Omental fat pad (tissue), 3 donors: ENCODE measurements at regions not wholly inside any gene's neighbourhood (a gene's known extent, or its start where the extent isn't known, plus 50 kb on each side); places are given as distances from the start of the nearest gene placed in this dataset.

Source experiments
- ATAC-seq: fragments of 150-250 bp; one replicate; pipeline ENCODE4 v1.9.1; 2016; ENCODE audit warnings: mild to moderate bottlenecking, moderate library complexity; ENCODE audit not compliant: low FRiP score
- DNase-seq: peaks from one replicate; pipeline ENCODE4 v3.0.0-alpha.2; 2019; ENCODE audit warnings: low spot score
- CTCF ChIP-seq, 3 donors: fragments of 450-650 bp; IDR thresholded peaks; one replicate each; pipeline ENCODE4 v1.5.1; 2016 to 2017; ENCODE audit warnings: antibody characterized with exemption in 3 of 3, mild to moderate bottlenecking in 3 of 3, moderate library complexity in 2 of 3

- ATAC-seq (no peak), DNase-seq (no peak)
- TF ChIP-seq CTCF (IDR thresholded peaks at IDR 0.05): no peak
Measured at GRCh38 chr2:117693154-117693553, 121.3 kb upstream of the DDX18 start.

- no peak for TF ChIP-seq CTCF (IDR thresholded peaks at IDR 0.05)
- ATAC-seq: no peak
- DNase-seq: no peak
Measured at GRCh38 chr2:117693651-117694050, 120.8 kb upstream of the DDX18 start.

GRCh38 chr2:117698287-117698686 is 116.2 kb upstream of the DDX18 start:
- DNase-seq: no peak
- no peak for ATAC-seq
- TF ChIP-seq CTCF (IDR thresholded peaks at IDR 0.05): no peak

GRCh38 chr2:117698819-117699218 is 115.7 kb upstream of the DDX18 start:
- TF ChIP-seq CTCF (IDR thresholded peaks at IDR 0.05): no peak
- DNase-seq (no peak), ATAC-seq (no peak)

GRCh38 chr2:117700471-117700870 is 114.0 kb upstream of the DDX18 start:
- ATAC-seq (no peak), DNase-seq (no peak)
- TF ChIP-seq CTCF (IDR thresholded peaks at IDR 0.05): no peak

- ATAC-seq: no peak
- no peak for DNase-seq
- no peak for TF ChIP-seq CTCF (IDR thresholded peaks at IDR 0.05)
Measured at GRCh38 chr2:117701365-117701764, 113.1 kb upstream of the DDX18 start.

- ATAC-seq (no peak), DNase-seq (no peak)
Measured at GRCh38 chr2:117702098-117702497, 112.4 kb upstream of the DDX18 start.

More at GRCh38 chr2:117702098-117702497, 112.4 kb upstream of the DDX18 start:
- TF ChIP-seq CTCF (IDR thresholded peaks at IDR 0.05): no peak
